RWPE2 (cell line): ENCODE measurements at regions not wholly inside any gene's neighbourhood (a gene's known extent, or its start where the extent isn't known, plus 50 kb on each side); places are given as distances from the start of the nearest gene placed in this dataset.
A peak's percentile ranks its signal among the peaks of the same experiment; 100 is the strongest.

Source experiments
- ATAC-seq: fragments of 200-7000 bp; cut with Tn5 transposase; 3 replicates; pipeline ENCODE4 v1.9.1; 2021; ENCODE audit warnings: low read depth
- DNase-seq: peaks from one replicate; pipeline ENCODE4 v3.0.0-alpha.2; 2020; ENCODE audit warnings: low spot score
- H3K27ac ChIP-seq: fragments of 450-650 bp; 2 replicates; pipeline ENCODE4 v1.5.1; 2017; ENCODE audit warnings: mild to moderate bottlenecking; ENCODE audit not compliant: poor library complexity, severe bottlenecking
- H3K27me3 ChIP-seq: fragments of 250-450 bp; sonication (Bioruptor Pico); 2 replicates; pipeline ENCODE4 v1.5.1; 2021; ENCODE audit warnings: mild to moderate bottlenecking, moderate library complexity; ENCODE audit not compliant: insufficient read depth, poor library complexity, severe bottlenecking
- H3K36me3 ChIP-seq: fragments of 250-450 bp; sonication (Bioruptor Pico); 2 replicates; pipeline ENCODE4 v1.5.1; 2020; ENCODE audit warnings: low read depth, mild to moderate bottlenecking, moderate library complexity
- H3K4me1 ChIP-seq: fragments of 250-450 bp; sonication (Bioruptor Pico); 2 replicates; pipeline ENCODE4 v1.5.1; 2021; ENCODE audit warnings: mild to moderate bottlenecking, moderate library complexity; ENCODE audit not compliant: insufficient read depth, poor library complexity, severe bottlenecking
- H3K4me3 ChIP-seq: fragments of 250-450 bp; sonication (Bioruptor Pico); 2 replicates; pipeline ENCODE4 v1.5.1; 2021; ENCODE audit warnings: mild to moderate bottlenecking, moderate library complexity; ENCODE audit not compliant: severe bottlenecking
- H3K9me3 ChIP-seq: fragments of 250-450 bp; sonication (Bioruptor Pico); 2 replicates; pipeline ENCODE4 v1.5.1; 2021; ENCODE audit warnings: mild to moderate bottlenecking, moderate library complexity; ENCODE audit not compliant: severe bottlenecking
- TF ChIP-seq, protein P1 (sequence below): fragments of 450-650 bp; IDR thresholded peaks from one replicate; pipeline ENCODE4 v1.5.1; 2017; ENCODE audit warnings: mild to moderate bottlenecking, moderate library complexity; ENCODE audit not compliant: poor library complexity, severe bottlenecking

DNA sequence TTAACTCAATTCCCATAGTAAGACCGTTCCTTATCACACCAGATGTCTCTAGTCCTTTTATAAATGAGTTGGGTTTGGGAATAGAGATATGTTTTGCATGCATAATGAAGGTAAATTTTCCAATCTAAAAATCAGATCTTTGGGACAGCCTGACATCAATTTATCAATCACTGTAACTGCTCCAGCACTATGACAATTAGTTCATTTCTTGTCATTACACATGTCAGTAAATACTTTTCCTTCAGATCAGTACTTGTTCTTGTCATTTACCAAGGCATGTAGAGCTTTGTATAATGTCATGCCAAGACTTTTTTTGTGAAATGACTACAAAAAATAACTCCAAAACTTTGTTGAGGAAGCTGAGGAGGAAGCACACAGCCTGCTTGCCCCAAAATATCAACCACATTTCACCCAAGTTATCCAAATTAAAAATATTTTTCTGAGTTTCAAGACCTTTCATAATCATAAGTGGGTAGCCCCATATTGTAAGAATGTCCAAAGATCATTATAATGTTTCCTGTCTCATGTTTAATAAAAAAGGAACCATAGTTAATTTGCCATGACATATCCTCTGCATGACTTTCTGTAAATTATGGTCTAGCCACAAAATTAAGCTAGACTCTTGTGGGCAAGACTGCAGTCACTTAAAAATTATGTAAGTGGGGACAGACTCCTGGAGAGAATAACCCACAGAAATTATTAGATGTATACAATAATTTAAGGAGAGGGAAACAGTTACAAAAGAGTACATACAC is 586.8 kb downstream of the TBC1D4 start:
- DNase-seq = no peak
- TF ChIP-seq, protein P1, sequence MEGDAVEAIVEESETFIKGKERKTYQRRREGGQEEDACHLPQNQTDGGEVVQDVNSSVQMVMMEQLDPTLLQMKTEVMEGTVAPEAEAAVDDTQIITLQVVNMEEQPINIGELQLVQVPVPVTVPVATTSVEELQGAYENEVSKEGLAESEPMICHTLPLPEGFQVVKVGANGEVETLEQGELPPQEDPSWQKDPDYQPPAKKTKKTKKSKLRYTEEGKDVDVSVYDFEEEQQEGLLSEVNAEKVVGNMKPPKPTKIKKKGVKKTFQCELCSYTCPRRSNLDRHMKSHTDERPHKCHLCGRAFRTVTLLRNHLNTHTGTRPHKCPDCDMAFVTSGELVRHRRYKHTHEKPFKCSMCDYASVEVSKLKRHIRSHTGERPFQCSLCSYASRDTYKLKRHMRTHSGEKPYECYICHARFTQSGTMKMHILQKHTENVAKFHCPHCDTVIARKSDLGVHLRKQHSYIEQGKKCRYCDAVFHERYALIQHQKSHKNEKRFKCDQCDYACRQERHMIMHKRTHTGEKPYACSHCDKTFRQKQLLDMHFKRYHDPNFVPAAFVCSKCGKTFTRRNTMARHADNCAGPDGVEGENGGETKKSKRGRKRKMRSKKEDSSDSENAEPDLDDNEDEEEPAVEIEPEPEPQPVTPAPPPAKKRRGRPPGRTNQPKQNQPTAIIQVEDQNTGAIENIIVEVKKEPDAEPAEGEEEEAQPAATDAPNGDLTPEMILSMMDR = no peak
- H3K27ac ChIP-seq = no peak overlapping the region
- H3K9me3 ChIP-seq = no peaks in the 10 kb centered on the region
- no peak overlapping the region for H3K4me3 ChIP-seq
- H3K36me3 ChIP-seq = no peaks in the 10 kb centered on the region
- peaks cover 20% of the 10 kb centered on the region for H3K4me1 ChIP-seq
- no peak for ATAC-seq
- H3K27me3 ChIP-seq = no peaks in the 10 kb centered on the region

DNA sequence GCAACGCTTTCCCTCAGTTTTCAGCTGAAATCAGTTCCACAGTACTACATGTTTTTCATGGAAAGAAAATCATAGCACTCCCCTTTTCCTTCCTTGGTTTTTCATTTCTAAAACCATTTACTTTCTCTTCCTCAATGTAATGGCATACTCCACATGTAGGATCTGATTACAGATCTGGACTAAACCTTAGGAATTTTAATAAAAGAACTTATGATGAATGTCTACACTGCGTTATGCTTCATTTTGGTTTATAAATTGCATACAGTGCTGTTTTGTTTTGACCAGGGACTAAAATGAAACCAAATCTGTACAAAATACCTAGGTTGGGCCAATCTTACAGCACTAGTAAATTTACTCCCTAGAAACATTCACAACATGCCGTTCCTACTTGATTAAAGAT is 589.9 kb downstream of the TBC1D4 start:
- TF ChIP-seq, protein P1 = no peak
- ATAC-seq (no peak), DNase-seq (no peak)
- H3K9me3 ChIP-seq = no peaks in the 10 kb centered on the region
- H3K27me3 ChIP-seq = no peaks in the 10 kb centered on the region
- H3K4me1 ChIP-seq = peaks cover 36% of the 10 kb centered on the region
- H3K27ac ChIP-seq = peak overlapping the region; percentile 97
- H3K36me3 ChIP-seq = no peaks in the 10 kb centered on the region
- H3K4me3 ChIP-seq = no peak overlapping the region

DNA sequence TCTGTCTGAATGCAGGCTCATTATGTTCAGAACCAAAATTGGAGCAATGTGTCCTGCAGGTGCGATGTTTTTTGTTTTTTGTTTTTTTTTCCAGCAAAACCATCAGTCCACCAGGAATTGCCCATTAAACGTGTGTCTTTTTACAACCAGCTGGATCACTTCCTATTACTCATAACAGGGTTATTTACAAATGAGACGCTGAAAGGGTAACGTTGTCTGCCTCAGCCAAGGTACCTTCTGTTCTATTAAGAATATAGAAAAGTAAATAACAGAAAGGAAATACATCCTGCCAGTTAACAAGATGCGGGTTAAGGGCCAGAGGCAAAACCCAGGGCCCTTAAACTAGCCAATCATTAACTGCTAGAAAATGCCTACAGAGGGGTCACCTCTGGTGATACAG is 590.4 kb downstream of the TBC1D4 start:
- peak overlapping the region; percentile 97 for H3K27ac ChIP-seq
- TF ChIP-seq, protein P1 = no peak
- H3K36me3 ChIP-seq = no peaks in the 10 kb centered on the region
- DNase-seq = no peak
- H3K4me3 ChIP-seq = no peak overlapping the region
- H3K27me3 ChIP-seq = no peaks in the 10 kb centered on the region
- peak; percentile 94 for ATAC-seq
- H3K9me3 ChIP-seq = no peaks in the 10 kb centered on the region
- H3K4me1 ChIP-seq = peaks cover 36% of the 10 kb centered on the region

DNA sequence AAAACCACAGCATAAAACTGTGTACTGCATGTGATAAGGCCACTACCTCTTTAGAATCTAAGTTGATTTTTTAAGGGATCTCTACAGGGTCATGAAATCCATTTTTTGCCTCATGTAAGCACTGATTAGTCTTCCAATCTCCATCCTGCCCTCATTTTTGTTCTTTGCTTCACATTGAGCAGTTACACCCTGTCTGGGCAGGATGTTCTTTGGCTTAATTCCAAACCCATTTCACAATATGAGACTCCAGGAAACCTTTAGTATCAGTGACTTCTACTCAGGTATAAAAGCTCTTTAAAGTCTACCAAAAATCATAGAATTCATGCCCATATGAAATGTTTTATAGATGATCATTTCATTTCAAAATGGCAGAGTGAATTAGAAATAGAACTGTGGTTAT is 592.6 kb downstream of the TBC1D4 start:
- H3K36me3 ChIP-seq = no peaks in the 10 kb centered on the region
- peaks cover 36% of the 10 kb centered on the region for H3K4me1 ChIP-seq
- no peak overlapping the region for H3K4me3 ChIP-seq
- no peaks in the 10 kb centered on the region for H3K27me3 ChIP-seq
- ATAC-seq (peak; percentile 69), DNase-seq (no peak)
- H3K27ac ChIP-seq = peak overlapping the region; percentile 97
- TF ChIP-seq, protein P1 = no peak
- no peaks in the 10 kb centered on the region for H3K9me3 ChIP-seq

DNA sequence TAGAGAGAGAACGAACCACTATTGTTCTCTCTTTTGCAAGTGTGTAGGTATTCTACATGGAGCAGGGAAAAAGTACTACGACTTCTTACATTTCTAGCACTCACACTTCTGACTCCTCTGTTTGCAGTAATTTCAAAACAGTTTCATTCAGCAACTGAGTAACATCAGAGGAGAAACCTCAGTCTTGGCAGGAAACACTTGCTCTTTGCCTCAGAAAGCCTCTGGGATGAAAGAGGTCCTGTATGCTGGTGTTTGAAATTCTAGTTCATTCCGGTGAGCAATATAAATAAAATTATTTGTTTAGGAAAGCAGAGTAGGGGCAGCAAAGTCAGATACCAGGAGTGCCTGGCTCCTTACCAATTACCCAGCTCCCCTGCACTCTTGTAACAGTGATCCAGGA is 595.5 kb downstream of the TBC1D4 start:
- H3K4me3 ChIP-seq = no peak overlapping the region
- H3K4me1 ChIP-seq = peaks cover 26% of the 10 kb centered on the region
- DNase-seq (no peak), ATAC-seq (no peak)
- peak overlapping the region; percentile 17 for H3K27ac ChIP-seq
- no peaks in the 10 kb centered on the region for H3K36me3 ChIP-seq
- H3K27me3 ChIP-seq = no peaks in the 10 kb centered on the region
- no peaks in the 10 kb centered on the region for H3K9me3 ChIP-seq
- TF ChIP-seq, protein P1 = no peak
